IPS DF 6.9 (cell line): ENCODE measurements at regions not wholly inside any gene's neighbourhood (a gene's known extent, or its start where the extent isn't known, plus 50 kb on each side); places are given as distances from the start of the nearest gene placed in this dataset.

Experiments
- DNase-seq: peaks from one replicate; pipeline ENCODE4 v3.0.0-alpha.2; 2013; ENCODE audit warnings: low read depth, low spot score
- H3K27ac ChIP-seq: one replicate; pipeline ENCODE4 v1.5.1; 2013; ENCODE audit warnings: low read length, control low read depth
- H3K27me3 ChIP-seq: 2 replicates; pipeline ENCODE4 v1.6.1; 2013; ENCODE audit warnings: mild to moderate bottlenecking, low read length; ENCODE audit not compliant: control insufficient read depth, insufficient read depth
- H3K36me3 ChIP-seq: 2 replicates; pipeline ENCODE4 v1.6.1; 2013; ENCODE audit warnings: low read length; ENCODE audit not compliant: control insufficient read depth, insufficient read depth
- H3K4me1 ChIP-seq: 2 replicates; pipeline ENCODE4 v1.6.1; 2013; ENCODE audit warnings: low read length; ENCODE audit not compliant: control insufficient read depth, insufficient read depth
- H3K4me3 ChIP-seq: 2 replicates; pipeline ENCODE4 v1.5.1; 2013; ENCODE audit warnings: mild to moderate bottlenecking, low read length
- H3K9me3 ChIP-seq: 2 replicates; pipeline ENCODE4 v1.6.1; 2013; ENCODE audit warnings: low read length, inconsistent platforms; ENCODE audit not compliant: control insufficient read depth, insufficient read depth
- WGBS: extraction: QIAGEN DNeasy Blood & Tissue Kit; methylation state at CpG from one replicate; pipeline ENCODE4 v1.1.7; 2013; ENCODE audit warnings: mixed read lengths, missing lambda C conversion rate; ENCODE audit not compliant: insufficient read length, insufficient coverage; 5-methylcytosine and 5-hydroxymethylcytosine counted together

DNA sequence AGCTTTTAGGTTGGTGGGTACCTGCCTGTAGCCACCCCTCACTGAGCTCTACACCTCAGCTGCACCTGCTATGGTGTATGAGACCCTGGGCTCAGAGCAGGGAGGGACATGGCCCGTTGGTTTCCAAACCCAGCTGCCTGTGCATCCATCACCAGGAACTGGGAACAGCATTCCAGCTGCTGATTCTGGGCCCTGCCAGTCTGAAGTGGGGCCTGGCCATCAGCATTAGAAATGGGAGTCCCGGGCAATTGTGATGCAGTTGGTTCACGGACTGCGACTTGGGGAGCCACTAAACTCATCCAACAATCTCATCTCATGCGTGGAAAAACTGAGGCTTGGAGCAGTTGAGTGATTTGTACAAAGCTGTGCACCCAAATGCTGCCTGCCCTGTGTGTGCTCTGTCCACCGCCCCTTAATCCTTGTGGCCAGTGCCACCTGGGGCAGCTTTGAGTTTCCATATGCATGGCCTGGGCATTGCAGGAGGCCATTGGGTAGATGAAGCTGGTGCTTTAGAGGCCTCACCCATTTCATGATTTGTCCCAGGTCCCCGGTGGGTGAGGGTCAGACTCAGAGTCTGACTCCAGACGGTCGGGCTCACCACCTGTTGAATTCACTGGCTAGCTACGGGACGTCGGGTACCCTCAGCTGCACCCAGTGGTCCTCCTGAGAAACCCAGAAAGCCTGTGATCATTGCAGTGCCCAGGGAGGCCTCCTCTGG lies 109.0 kb upstream of the SHH start:
- Histone ChIP-seq H3K4me1 (no peaks in the 10 kb centered on the region), H3K27me3 (no peaks in the 10 kb centered on the region), H3K9me3 (peaks cover 31% of the 10 kb centered on the region), H3K36me3 (no peaks in the 10 kb centered on the region), H3K27ac (no peak overlapping the region), H3K4me3 (no peak overlapping the region)
- no CpG with 5 or more reads among the region's 12 CpGs for WGBS
- DNase-seq = no peak

- Histone ChIP-seq H3K27me3 (no peaks in the 10 kb centered on the region), H3K9me3 (peaks cover 35% of the 10 kb centered on the region), H3K36me3 (no peaks in the 10 kb centered on the region), H3K27ac (no peak overlapping the region), H3K4me3 (no peak overlapping the region), H3K4me1 (no peaks in the 10 kb centered on the region)
- no CpG with 5 or more reads among the region's 11 CpGs for WGBS
- no peak for DNase-seq
Observed at GRCh38 chr7:155920068-155920461, 107.8 kb upstream of the SHH start.

- no peaks in the 10 kb centered on the region for H3K36me3 ChIP-seq
- peaks cover 36% of the 10 kb centered on the region for H3K9me3 ChIP-seq
- no peak overlapping the region for H3K27ac ChIP-seq
- H3K4me1 ChIP-seq = no peaks in the 10 kb centered on the region
- DNase-seq = no peak
- no peak overlapping the region for H3K4me3 ChIP-seq
- WGBS = no CpG with 5 or more reads among the region's 13 CpGs
- H3K27me3 ChIP-seq = no peaks in the 10 kb centered on the region
Observed at GRCh38 chr7:155919391-155920067, 107.3 kb upstream of the SHH start.

DNA sequence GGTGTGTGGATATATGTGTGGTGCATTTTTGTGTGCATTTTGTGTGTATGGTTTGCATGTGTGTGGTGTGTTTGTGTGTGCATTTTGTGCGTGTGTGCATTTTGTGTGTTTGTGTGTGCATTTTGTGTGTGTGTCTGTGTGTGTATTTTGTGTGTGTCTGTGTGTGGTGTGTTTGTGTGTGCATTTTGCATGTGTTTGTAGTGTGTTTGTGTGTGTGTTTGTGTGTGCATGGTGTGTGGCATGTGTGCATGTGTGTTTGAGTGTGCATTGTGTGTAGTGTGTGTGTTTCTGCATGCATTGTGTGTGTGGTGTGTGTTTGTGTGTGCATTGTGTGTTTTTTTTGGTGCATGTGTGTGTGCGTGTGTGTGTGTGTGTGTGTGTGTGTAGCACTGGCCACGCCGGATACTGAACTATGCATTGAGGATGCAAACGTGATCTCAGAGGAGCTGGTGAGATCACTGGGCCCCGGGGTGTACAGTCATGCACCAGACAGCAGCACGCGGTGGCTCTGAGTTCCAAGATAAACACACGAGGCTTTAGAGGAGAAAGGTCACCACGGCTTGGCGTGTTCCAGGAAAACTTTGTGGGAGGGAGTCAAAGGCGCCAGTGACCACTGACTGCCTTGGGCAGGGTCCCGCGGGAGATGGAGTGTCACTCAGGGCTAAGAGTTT lies 106.6 kb upstream of the SHH start:
- no CpG with 5 or more reads among the region's 14 CpGs for WGBS
- DNase-seq = no peak
- Histone ChIP-seq H3K27ac (no peak overlapping the region), H3K4me1 (no peaks in the 10 kb centered on the region), H3K9me3 (peaks cover 33% of the 10 kb centered on the region), H3K4me3 (no peak overlapping the region), H3K36me3 (no peaks in the 10 kb centered on the region), H3K27me3 (no peaks in the 10 kb centered on the region)

DNA sequence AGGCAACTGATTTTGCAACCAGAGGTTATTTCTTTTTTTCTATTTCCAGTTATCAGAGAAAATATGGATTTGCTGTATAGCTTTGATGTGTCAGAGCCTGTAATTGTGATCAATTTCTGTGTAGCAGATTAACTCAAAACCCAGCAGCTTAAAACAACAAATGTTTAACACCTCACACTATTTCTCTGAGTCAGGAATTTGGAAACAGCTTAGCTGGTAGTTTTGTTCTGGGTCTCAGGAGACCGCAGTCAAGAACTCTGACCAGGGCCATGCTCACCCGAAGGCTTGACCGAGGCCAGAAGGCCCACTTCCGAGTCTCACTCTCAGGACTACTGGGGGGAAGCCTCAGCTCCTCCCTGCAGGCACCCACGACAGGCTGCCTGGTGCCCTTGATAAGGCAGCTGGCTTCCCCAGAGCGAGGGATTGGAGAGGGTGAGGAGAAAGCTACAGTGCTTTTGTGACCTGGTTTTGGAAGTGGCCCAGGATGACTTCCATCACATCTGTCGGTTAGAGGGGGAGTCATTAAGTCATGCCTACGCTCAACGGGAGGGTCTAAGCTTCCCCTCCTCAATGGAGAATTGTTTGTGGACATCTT lies 105.7 kb upstream of the SHH start:
- no peak for DNase-seq
- H3K9me3 ChIP-seq = peaks cover 29% of the 10 kb centered on the region
- no peak overlapping the region for H3K27ac ChIP-seq
- H3K27me3 ChIP-seq = no peaks in the 10 kb centered on the region
- no peaks in the 10 kb centered on the region for H3K4me1 ChIP-seq
- H3K4me3 ChIP-seq = no peak overlapping the region
- no peaks in the 10 kb centered on the region for H3K36me3 ChIP-seq
- WGBS = no CpG with 5 or more reads among the region's 9 CpGs

GRCh38 chr7:155916926-155917655 lies 104.8 kb upstream of the SHH start:
- Histone ChIP-seq H3K4me3 (no peak overlapping the region), H3K9me3 (peaks cover 32% of the 10 kb centered on the region), H3K4me1 (no peaks in the 10 kb centered on the region), H3K36me3 (no peaks in the 10 kb centered on the region), H3K27ac (no peak overlapping the region), H3K27me3 (no peaks in the 10 kb centered on the region; the same call in 1 of the 2 replicates)
- no CpG with 5 or more reads among the region's 12 CpGs for WGBS
- DNase-seq = no peak

DNA sequence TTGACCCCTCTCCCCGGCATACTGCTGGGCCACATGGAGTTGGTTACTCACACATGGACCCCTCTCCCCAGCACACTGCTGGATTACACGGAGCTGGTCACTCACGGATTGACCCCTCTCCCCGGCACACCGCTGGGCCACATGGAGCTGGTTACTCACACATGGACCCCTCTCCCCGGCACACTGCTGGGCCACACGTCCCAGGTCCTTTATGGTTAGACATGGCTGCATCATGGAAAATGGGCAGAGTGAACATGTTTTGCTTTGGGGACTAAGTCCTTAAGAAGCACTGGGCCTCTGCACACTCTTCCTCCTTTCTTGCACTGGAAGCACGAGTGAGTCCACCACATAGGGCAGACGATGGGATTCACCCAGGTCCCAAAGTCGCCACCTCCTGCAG lies 102.1 kb upstream of the SHH start:
- no peak overlapping the region for H3K27ac ChIP-seq
- H3K27me3 ChIP-seq = no peaks in the 10 kb centered on the region; the same call in 1 of the 2 replicates
- no peaks in the 10 kb centered on the region for H3K36me3 ChIP-seq
- H3K4me1 ChIP-seq = no peaks in the 10 kb centered on the region
- H3K4me3 ChIP-seq = no peak overlapping the region
- WGBS = no CpG with 5 or more reads among the region's 10 CpGs
- no peak for DNase-seq
- peaks cover 34% of the 10 kb centered on the region for H3K9me3 ChIP-seq

DNA sequence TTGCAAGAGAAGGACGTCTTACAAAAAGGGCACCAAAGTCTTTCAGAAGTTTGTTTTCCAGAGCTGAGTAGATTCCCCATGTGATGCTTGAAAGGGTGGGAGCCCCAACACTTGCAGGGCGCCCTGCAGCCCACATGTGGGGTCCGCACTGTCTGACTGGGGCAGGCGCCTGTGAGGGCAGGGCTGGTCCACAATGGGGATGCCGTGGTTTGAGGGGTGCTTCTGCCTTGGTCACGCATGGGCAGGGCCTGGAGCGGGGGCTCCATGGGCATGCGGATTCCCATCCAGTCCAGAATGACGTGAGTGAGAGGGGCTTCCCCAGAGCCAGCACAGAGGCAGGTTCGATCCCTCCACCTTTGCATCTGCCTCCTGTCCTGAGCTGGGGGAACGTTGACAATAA lies 101.5 kb upstream of the SHH start:
- WGBS = no CpG with 5 or more reads among the region's 11 CpGs
- Histone ChIP-seq H3K27me3 (no peaks in the 10 kb centered on the region; the same call in 1 of the 2 replicates), H3K9me3 (peaks cover 33% of the 10 kb centered on the region), H3K4me3 (no peak overlapping the region), H3K4me1 (no peaks in the 10 kb centered on the region), H3K36me3 (no peaks in the 10 kb centered on the region), H3K27ac (no peak overlapping the region)
- DNase-seq = no peak

DNA sequence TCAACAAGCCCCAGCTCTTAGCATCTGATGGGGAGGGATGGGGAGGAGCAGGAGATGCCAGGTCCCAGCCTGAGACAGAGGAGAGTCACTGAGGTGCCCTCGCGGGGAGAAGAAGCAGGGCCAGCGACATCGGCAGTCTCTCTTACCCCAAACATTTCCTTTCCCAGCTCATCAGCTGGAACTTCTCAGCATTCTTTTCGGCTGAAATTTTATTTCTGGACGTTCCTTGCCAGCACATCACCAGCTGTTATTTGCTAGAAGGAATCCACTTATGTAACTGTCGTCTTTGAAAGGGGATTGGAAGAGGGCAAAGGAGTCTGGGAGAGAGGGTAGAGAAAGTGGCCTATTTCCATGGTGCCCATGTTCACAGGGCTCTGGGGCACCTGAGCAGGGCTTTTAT lies 101.0 kb upstream of the SHH start:
- Histone ChIP-seq H3K4me3 (no peak overlapping the region), H3K36me3 (no peaks in the 10 kb centered on the region), H3K27ac (no peak overlapping the region), H3K27me3 (no peaks in the 10 kb centered on the region; the same call in 1 of the 2 replicates), H3K4me1 (no peaks in the 10 kb centered on the region), H3K9me3 (peaks cover 30% of the 10 kb centered on the region)
- WGBS = no CpG with 5 or more reads among the region's 7 CpGs
- DNase-seq = no peak
